Vagina (tissue), 2 donors: ENCODE measurements at regions not wholly inside any gene's neighbourhood (a gene's known extent, or its start where the extent isn't known, plus 50 kb on each side); places are given as distances from the start of the nearest gene placed in this dataset.

Source experiments
- POLR2A ChIP-seq, 2 donors: fragments of 450-650 bp; IDR thresholded peaks; one replicate each; pipeline ENCODE4 v1.6.1; 2017; ENCODE audit warnings: antibody characterized with exemption in 2 of 2, mild to moderate bottlenecking in 2 of 2, moderate library complexity in 2 of 2
- POLR2AphosphoS5 ChIP-seq, 2 donors: sonication (generic); formaldehyde crosslinking; IDR thresholded peaks; one replicate each; pipeline ENCODE4 v1.9.0; 2017; ENCODE audit warnings: antibody characterized with exemption in 2 of 2, mild to moderate bottlenecking in 2 of 2, low read depth in 1 of 2; ENCODE audit not compliant: insufficient read depth in 1 of 2
- TF ChIP-seq, protein P1 (sequence below), 3 experiments: fragments of 450-650 bp in 2 of 3; fragments of 200-600 bp in 1 of 3; sonication (generic) in 1 of 3; IDR thresholded peaks; one replicate each; pipeline ENCODE4 v1.5.1; 2017 to 2019; ENCODE audit warnings: antibody characterized with exemption in 3 of 3, mild to moderate bottlenecking in 2 of 3, moderate library complexity in 2 of 3

DNA sequence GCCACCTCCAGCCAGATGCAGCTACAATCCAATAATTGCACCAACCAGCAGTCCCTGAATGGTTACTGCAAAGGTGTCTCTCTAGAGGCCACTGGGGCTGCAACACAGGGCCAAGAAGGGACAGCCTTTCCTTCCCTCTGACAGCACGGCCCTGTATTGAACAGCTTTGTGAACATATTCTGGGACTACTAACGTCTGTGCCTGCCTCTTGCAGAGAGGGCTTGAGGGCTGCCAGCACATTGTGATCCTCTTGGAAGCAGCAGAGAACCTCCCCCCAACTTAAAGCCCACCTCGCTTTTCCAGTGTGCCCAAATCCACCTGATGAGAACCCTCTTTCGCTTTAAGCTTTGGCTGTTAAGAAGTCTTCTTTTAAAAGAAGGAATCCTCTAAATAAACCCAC is 415.9 kb downstream of the RPS24 start:
- TF ChIP-seq, protein P1, sequence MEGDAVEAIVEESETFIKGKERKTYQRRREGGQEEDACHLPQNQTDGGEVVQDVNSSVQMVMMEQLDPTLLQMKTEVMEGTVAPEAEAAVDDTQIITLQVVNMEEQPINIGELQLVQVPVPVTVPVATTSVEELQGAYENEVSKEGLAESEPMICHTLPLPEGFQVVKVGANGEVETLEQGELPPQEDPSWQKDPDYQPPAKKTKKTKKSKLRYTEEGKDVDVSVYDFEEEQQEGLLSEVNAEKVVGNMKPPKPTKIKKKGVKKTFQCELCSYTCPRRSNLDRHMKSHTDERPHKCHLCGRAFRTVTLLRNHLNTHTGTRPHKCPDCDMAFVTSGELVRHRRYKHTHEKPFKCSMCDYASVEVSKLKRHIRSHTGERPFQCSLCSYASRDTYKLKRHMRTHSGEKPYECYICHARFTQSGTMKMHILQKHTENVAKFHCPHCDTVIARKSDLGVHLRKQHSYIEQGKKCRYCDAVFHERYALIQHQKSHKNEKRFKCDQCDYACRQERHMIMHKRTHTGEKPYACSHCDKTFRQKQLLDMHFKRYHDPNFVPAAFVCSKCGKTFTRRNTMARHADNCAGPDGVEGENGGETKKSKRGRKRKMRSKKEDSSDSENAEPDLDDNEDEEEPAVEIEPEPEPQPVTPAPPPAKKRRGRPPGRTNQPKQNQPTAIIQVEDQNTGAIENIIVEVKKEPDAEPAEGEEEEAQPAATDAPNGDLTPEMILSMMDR (IDR thresholded peaks at IDR 0.05), result no peak
- TF ChIP-seq POLR2AphosphoS5 (IDR thresholded peaks at IDR 0.05; ENCODE audit: insufficient read depth in 1 of 2, low read depth in 1 of 2), result no peak
- TF ChIP-seq POLR2A (IDR thresholded peaks at IDR 0.05), result no peak
